ENCODE measurements at regions not wholly inside any gene's neighbourhood (a gene's known extent, or its start where the extent isn't known, plus 50 kb on each side); places are given as distances from the start of the nearest gene placed in this dataset.

GRCh38 chr20:23223908-23224580, 126.5 kb upstream of the NXT1 start:
- CTCF ChIA-PET, result no interaction called here
- 60% methylated on average over 2 of the region's 3 CpGs; no CpG with 5 or more reads in 1 of the 2 experiments for WGBS, 2 experiments (ENCODE audit: extremely low coverage in 2 of 2, insufficient read length in 1 of 2)
- Histone ChIP-seq H4K91ac (ENCODE audit: insufficient read depth, low read depth, low read length) (no peak overlapping the region), H2BK20ac (ENCODE audit: low read depth, low read length) (no peak overlapping the region), H4K8ac (ENCODE audit: low read depth in 2 of 2, low read length in 2 of 2) (no peak overlapping the region), H3K9ac (ENCODE audit: low read depth, low read length) (no peak overlapping the region), H3K36me3 (ENCODE audit: control insufficient read depth, insufficient read depth, low read length) (no peaks in the 10 kb centered on the region), H3K79me1 (ENCODE audit: low read depth in 1 of 2, low read length in 2 of 2) (no peaks in the 10 kb centered on the region), H3K4ac (ENCODE audit: low read depth, low read length) (no peak overlapping the region), H2AK9ac (replicated peaks; ENCODE audit: low read depth, low read length, poor library complexity) (no peak overlapping the region), H3K14ac (replicated peaks; ENCODE audit: low read depth, low read length) (no peak overlapping the region), H3K4me2 (ENCODE audit: low read depth, low read length) (no peak overlapping the region), H3K56ac (ENCODE audit: extremely low read depth, insufficient read depth, low read length) (no peak overlapping the region), H3K4me3 (ENCODE audit: insufficient read depth, low read depth, low read length) (no peak overlapping the region), H2BK5ac (ENCODE audit: low read depth, low read length, poor library complexity, severe bottlenecking) (no peak overlapping the region), H2AFZ (replicated peaks; ENCODE audit: low read length, poor library complexity) (no peak overlapping the region), H2BK15ac (ENCODE audit: low read depth, low read length) (no peak overlapping the region), H4K20me1 (ENCODE audit: insufficient read depth, low read length) (no peaks in the 10 kb centered on the region), H2BK120ac (ENCODE audit: low read depth, low read length) (no peak overlapping the region), H3K23ac (ENCODE audit: low read depth, low read length) (no peak overlapping the region), H2AK5ac (ENCODE audit: low read depth, low read length) (no peak overlapping the region), H3K27ac (ENCODE audit: insufficient read depth, low read length) (no peak overlapping the region), H3K9me3 (ENCODE audit: control insufficient read depth, insufficient read depth, low read length) (peaks cover 2% of the 10 kb centered on the region; the same call in 1 of the 2 replicates), H3K9me1 (ENCODE audit: insufficient read depth, low read length) (peaks cover 3% of the 10 kb centered on the region; the same call in 1 of the 2 replicates), H3K4me1 (ENCODE audit: control insufficient read depth, insufficient read depth, low read length) (peaks cover 10% of the 10 kb centered on the region), H3K27me3 (ENCODE audit: control insufficient read depth, insufficient read depth, low read length) (no peaks in the 10 kb centered on the region; the same call in 1 of the 2 replicates), H4K5ac (ENCODE audit: low read depth, low read length) (no peak overlapping the region), H3K18ac (ENCODE audit: low read depth, low read length) (no peak overlapping the region)
- intact Hi-C loops (cut with micrococcal nuclease), result no loop called here
- TF ChIP-seq POLR2A (IDR thresholded peaks at IDR 0.05; ENCODE audit: low read depth, low read length) (no peak), CTCF (conservative IDR thresholded peaks at IDR 0.05; ENCODE audit: low read depth, low read length) (no peak), FOS (IDR thresholded peaks at IDR 0.05; ENCODE audit: low read depth, low read length) (no peak), USF2 (IDR thresholded peaks at IDR 0.05; ENCODE audit: low read depth, low read length) (no peak), MAFK (IDR thresholded peaks at IDR 0.05; ENCODE audit: low read depth, low read length) (no peak), CEBPB (IDR thresholded peaks at IDR 0.05; ENCODE audit: low read depth, low read length) (no peak), RAD21 (IDR thresholded peaks at IDR 0.05; ENCODE audit: low read length) (no peak), SMC3 (IDR thresholded peaks at IDR 0.05; ENCODE audit: low read depth, low read length) (no peak), MAZ (IDR thresholded peaks at IDR 0.05; ENCODE audit: borderline replicate concordance, low read depth, low read length) (no peak), NFE2L2 (IDR thresholded peaks at IDR 0.05; ENCODE audit: low read depth, low read length) (no peak), CHD1 (IDR thresholded peaks at IDR 0.05; ENCODE audit: low read depth, low read length) (no peak), RCOR1 (IDR thresholded peaks at IDR 0.05; ENCODE audit: insufficient replicate concordance, low read length) (no peak), MXI1 (IDR thresholded peaks at IDR 0.05; ENCODE audit: borderline replicate concordance, low read depth, low read length) (no peak), RFX5 (IDR thresholded peaks at IDR 0.05; ENCODE audit: low read depth, low read length) (no peak)
- TF ChIP-seq, protein P1, sequence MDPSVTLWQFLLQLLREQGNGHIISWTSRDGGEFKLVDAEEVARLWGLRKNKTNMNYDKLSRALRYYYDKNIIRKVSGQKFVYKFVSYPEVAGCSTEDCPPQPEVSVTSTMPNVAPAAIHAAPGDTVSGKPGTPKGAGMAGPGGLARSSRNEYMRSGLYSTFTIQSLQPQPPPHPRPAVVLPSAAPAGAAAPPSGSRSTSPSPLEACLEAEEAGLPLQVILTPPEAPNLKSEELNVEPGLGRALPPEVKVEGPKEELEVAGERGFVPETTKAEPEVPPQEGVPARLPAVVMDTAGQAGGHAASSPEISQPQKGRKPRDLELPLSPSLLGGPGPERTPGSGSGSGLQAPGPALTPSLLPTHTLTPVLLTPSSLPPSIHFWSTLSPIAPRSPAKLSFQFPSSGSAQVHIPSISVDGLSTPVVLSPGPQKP (IDR thresholded peaks at IDR 0.05; ENCODE audit: borderline replicate concordance, low read depth, low read length), result no peak
- POLR2A ChIA-PET (ENCODE audit: unreplicated experiment), result no interaction called here
- dilution Hi-C loops (cut with HindIII; ENCODE audit: low sequenced_read_pairs, unreplicated experiment), result no loop called here
- in situ Hi-C loops (cut with MboI; ENCODE audit: low sequenced_read_pairs), result no loop called here
- DNase-seq, result no peak
- no peak for ATAC-seq (ENCODE audit: low read depth)
- BruUV-seq (replicated peaks), result no TSS peak
